IMR-90 (cell line): ENCODE measurements at regions not wholly inside any gene's neighbourhood (a gene's known extent, or its start where the extent isn't known, plus 50 kb on each side); places are given as distances from the start of the nearest gene placed in this dataset.

Experiments used
- ATAC-seq: fragments of 200-7000 bp; cut with Tn5 transposase; 2 replicates; pipeline ENCODE4 v1.9.1; 2020; ENCODE audit warnings: low read depth, mild to moderate bottlenecking, moderate library complexity
- BruUV-seq: library from RNA; stranded (reverse); fragments of 400-500 nt; replicated peaks from 2 replicates; lab custom pipeline; 2021; lab: Mats Ljungman, UMichigan
- CTCF ChIA-PET: fragments of 300-600 bp; formaldehyde crosslinking; extraction: SDS; loops from one replicate; lab custom pipeline; 2021; ENCODE audit warnings: antibody characterized with exemption; lab: Yijun Ruan, JAX
- POLR2A ChIA-PET: fragments of 300-600 bp; sonication (Branson Sonifier 250); formaldehyde crosslinking; loops from one replicate; lab custom pipeline; 2022; ENCODE audit warnings: antibody characterized with exemption; ENCODE audit not compliant: unreplicated experiment; lab: Charles Lee
- DNase-seq: peaks from one replicate; pipeline ENCODE4 v3.0.0; 2013
- H2AFZ ChIP-seq: replicated peaks from 2 replicates; pipeline ENCODE3; 2013; ENCODE audit warnings: low read length, mild to moderate bottlenecking; ENCODE audit not compliant: poor library complexity
- H2AK5ac ChIP-seq: 2 replicates; pipeline ENCODE4 v1.6.1; 2013; ENCODE audit warnings: low read depth, low read length, inconsistent platforms
- H2AK9ac ChIP-seq: replicated peaks from 2 replicates; pipeline ENCODE3; 2013; ENCODE audit warnings: mild to moderate bottlenecking, low read depth, low read length, moderate library complexity; ENCODE audit not compliant: poor library complexity
- H2BK120ac ChIP-seq: 2 replicates; pipeline ENCODE4 v1.6.1; 2013; ENCODE audit warnings: low read depth, low read length, inconsistent platforms
- H2BK15ac ChIP-seq: 3 replicates; pipeline ENCODE4 v1.6.1; 2013; ENCODE audit warnings: low read depth, low read length, inconsistent platforms
- H2BK20ac ChIP-seq: 2 replicates; pipeline ENCODE4 v1.6.1; 2013; ENCODE audit warnings: low read depth, mild to moderate bottlenecking, inconsistent platforms, low read length, moderate library complexity
- H2BK5ac ChIP-seq: 2 replicates; pipeline ENCODE4 v1.6.1; 2013; ENCODE audit warnings: mild to moderate bottlenecking, low read depth, low read length, inconsistent platforms; ENCODE audit not compliant: poor library complexity, severe bottlenecking
- H3K14ac ChIP-seq: replicated peaks from 2 replicates; pipeline ENCODE4 v1.6.1; 2013; ENCODE audit warnings: low read depth, low read length, inconsistent platforms
- H3K18ac ChIP-seq: 2 replicates; pipeline ENCODE4 v1.6.1; 2013; ENCODE audit warnings: low read depth, low read length, control low read depth
- H3K23ac ChIP-seq: 2 replicates; pipeline ENCODE4 v1.6.1; 2013; ENCODE audit warnings: low read depth, low read length, inconsistent platforms
- H3K27ac ChIP-seq: 2 replicates; pipeline ENCODE4 v1.5.1; 2013; ENCODE audit warnings: mild to moderate bottlenecking, control low read depth, low read length; ENCODE audit not compliant: insufficient read depth
- H3K27me3 ChIP-seq: 2 replicates; pipeline ENCODE4 v1.6.1; 2013; ENCODE audit warnings: low read length; ENCODE audit not compliant: control insufficient read depth, insufficient read depth
- H3K36me3 ChIP-seq: 2 replicates; pipeline ENCODE4 v1.6.1; 2013; ENCODE audit warnings: low read length, mixed read lengths; ENCODE audit not compliant: control insufficient read depth, insufficient read depth
- H3K4ac ChIP-seq: 2 replicates; pipeline ENCODE4 v1.6.1; 2013; ENCODE audit warnings: low read depth, low read length, inconsistent platforms
- H3K4me1 ChIP-seq: 2 replicates; pipeline ENCODE4 v1.6.1; 2013; ENCODE audit warnings: low read length, mixed read lengths; ENCODE audit not compliant: control insufficient read depth, insufficient read depth
- H3K4me2 ChIP-seq: 2 replicates; pipeline ENCODE4 v1.6.1; 2013; ENCODE audit warnings: low read depth, mild to moderate bottlenecking, control low read depth, low read length, moderate library complexity
- H3K4me3 ChIP-seq: 2 replicates; pipeline ENCODE4 v1.5.1; 2013; ENCODE audit warnings: low read depth, mild to moderate bottlenecking, control low read depth, low read length, moderate library complexity; ENCODE audit not compliant: insufficient read depth
- H3K56ac ChIP-seq: 2 replicates; pipeline ENCODE4 v1.6.1; 2013; ENCODE audit warnings: low read length, inconsistent platforms; ENCODE audit not compliant: insufficient read depth; ENCODE audit errors: extremely low read depth
- H3K79me1 ChIP-seq, 2 experiments: 2 replicates each; pipeline ENCODE4 v1.6.1; 2013; ENCODE audit warnings: low read length in 2 of 2, inconsistent platforms in 1 of 2, low read depth in 1 of 2
- H3K9ac ChIP-seq: 2 replicates; pipeline ENCODE4 v1.6.1; 2013; ENCODE audit warnings: low read depth, low read length, control low read depth
- H3K9me1 ChIP-seq: 2 replicates; pipeline ENCODE4 v1.6.1; 2013; ENCODE audit warnings: low read length, inconsistent platforms; ENCODE audit not compliant: insufficient read depth
- H3K9me3 ChIP-seq: 2 replicates; pipeline ENCODE4 v1.6.1; 2013; ENCODE audit warnings: low read length; ENCODE audit not compliant: control insufficient read depth, insufficient read depth
- H4K20me1 ChIP-seq: 2 replicates; pipeline ENCODE4 v1.6.1; 2013; ENCODE audit warnings: low read length, inconsistent platforms; ENCODE audit not compliant: insufficient read depth
- H4K5ac ChIP-seq: 2 replicates; pipeline ENCODE4 v1.6.1; 2013; ENCODE audit warnings: mild to moderate bottlenecking, low read depth, low read length, control low read depth
- H4K8ac ChIP-seq, 2 experiments: 2 replicates each; pipeline ENCODE4 v1.6.1; 2013; ENCODE audit warnings: low read depth in 2 of 2, low read length in 2 of 2, control low read depth in 1 of 2, inconsistent platforms in 1 of 2
- H4K91ac ChIP-seq: 2 replicates; pipeline ENCODE4 v1.6.1; 2013; ENCODE audit warnings: low read depth, low read length, inconsistent platforms; ENCODE audit not compliant: insufficient read depth
- BHLHE40 ChIP-seq: fragments of 150-350 bp; IDR thresholded peaks from 2 replicates; pipeline ENCODE4 v1.6.1; 2016; ENCODE audit warnings: mild to moderate bottlenecking, low read depth, low read length
- CEBPB ChIP-seq: IDR thresholded peaks from 2 replicates; pipeline ENCODE4 v1.6.1; 2012; ENCODE audit warnings: low read depth, low read length, improper control_type of control experiment
- POLR2A ChIP-seq: IDR thresholded peaks from 2 replicates; pipeline ENCODE4 v1.6.1; 2012; ENCODE audit warnings: mild to moderate bottlenecking, low read depth, low read length
- RAD21 ChIP-seq: IDR thresholded peaks from 2 replicates; pipeline ENCODE4 v1.6.1; 2012; ENCODE audit warnings: low read length, improper control_type of control experiment
- RCOR1 ChIP-seq: IDR thresholded peaks from 2 replicates; pipeline ENCODE4 v1.6.1; 2012; ENCODE audit warnings: mild to moderate bottlenecking, low read length, improper control_type of control experiment; ENCODE audit not compliant: insufficient replicate concordance
- SMC3 ChIP-seq: fragments of 150-350 bp; IDR thresholded peaks from 2 replicates; pipeline ENCODE4 v1.6.1; 2016; ENCODE audit warnings: low read depth, mild to moderate bottlenecking, antibody characterized with exemption, low read length, moderate library complexity
- USF2 ChIP-seq: fragments of 150-350 bp; IDR thresholded peaks from 2 replicates; pipeline ENCODE4 v1.6.1; 2017; ENCODE audit warnings: mild to moderate bottlenecking, antibody characterized with exemption, low read length, low read depth
- WGBS, 2 experiments: methylation state at CpG; one replicate each; pipeline versions ENCODE4 v1.1.5 to v1.1.7; 2013; ENCODE audit warnings: missing lambda C conversion rate in 2 of 2; ENCODE audit not compliant: insufficient read length in 1 of 2; ENCODE audit errors: extremely low coverage in 2 of 2; 5-methylcytosine and 5-hydroxymethylcytosine counted together
- dilution Hi-C: fragments of 300-500 bp; cut with HindIII; formaldehyde crosslinking; loops from one replicate; pipeline ENCODE4 v1.14.3; 2018; ENCODE audit warnings: low sequenced_read_pairs; ENCODE audit not compliant: unreplicated experiment
- in situ Hi-C: fragments of 300-500 bp; cut with MboI; formaldehyde crosslinking; loops from 3 replicates; pipeline ENCODE4 v1.14.3; 2019; ENCODE audit warnings: low sequenced_read_pairs, inconsistent platforms, mixed read lengths
- intact Hi-C: fragments of 100-400 bp; cut with micrococcal nuclease; formaldehyde crosslinking; loops from 2 replicates; pipeline ENCODE4 v1.10.0; 2022
- TF ChIP-seq, protein P1 (sequence below): conservative IDR thresholded peaks from 2 replicates; pipeline ENCODE4 v1.5.1; 2012; ENCODE audit warnings: mild to moderate bottlenecking, low read depth, low read length, improper control_type of control experiment

DNA sequence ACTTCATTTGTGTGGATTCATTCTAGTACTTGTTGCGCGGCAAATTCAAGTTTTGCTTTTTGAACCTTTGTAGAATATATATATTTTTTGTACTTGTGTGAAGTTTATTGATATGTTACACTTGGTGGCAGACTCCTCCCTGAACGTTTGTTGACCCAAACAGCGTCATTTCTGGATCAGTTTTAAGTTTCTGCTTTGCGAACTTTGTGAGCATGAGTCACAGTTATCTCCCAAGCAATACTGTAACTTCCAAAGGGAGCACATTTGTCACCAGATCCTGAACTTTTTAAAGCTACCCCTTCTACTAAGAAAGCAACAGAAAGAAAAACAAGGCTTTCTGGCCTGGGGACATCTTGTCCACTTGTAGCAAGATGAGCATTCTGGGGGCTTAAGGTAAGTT, 74.8 kb upstream of the CACNA2D3 start:
- Histone ChIP-seq H3K36me3 (no peaks in the 10 kb centered on the region), H2BK20ac (no peak overlapping the region), H2BK15ac (no peak overlapping the region), H3K4me1 (no peaks in the 10 kb centered on the region), H3K9me3 (peaks cover 2% of the 10 kb centered on the region; the same call in 1 of the 2 replicates), H3K23ac (no peak overlapping the region), H3K4me2 (no peak overlapping the region), H3K79me1 (no peaks in the 10 kb centered on the region), H3K27me3 (no peaks in the 10 kb centered on the region), H3K56ac (no peak overlapping the region), H3K4me3 (no peak overlapping the region), H2AK5ac (no peak overlapping the region), H3K18ac (no peak overlapping the region), H2AFZ (no peak overlapping the region), H2BK5ac (no peak overlapping the region), H2BK120ac (no peak overlapping the region), H3K4ac (no peak overlapping the region), H3K9ac (no peak overlapping the region), H4K20me1 (no peaks in the 10 kb centered on the region), H3K14ac (no peak overlapping the region), H4K91ac (no peak overlapping the region), H4K8ac (no peak overlapping the region), H3K9me1 (no peaks in the 10 kb centered on the region), H2AK9ac (no peak overlapping the region), H3K27ac (no peak overlapping the region), H4K5ac (no peak overlapping the region)
- BruUV-seq = no TSS peak
- intact Hi-C loops (no loop called here), in situ Hi-C loops (no loop called here), dilution Hi-C loops (no loop called here)
- DNase-seq (no peak), ATAC-seq (no peak)
- TF ChIP-seq RCOR1 = no peak
- no peak for TF ChIP-seq SMC3
- TF ChIP-seq, protein P1, sequence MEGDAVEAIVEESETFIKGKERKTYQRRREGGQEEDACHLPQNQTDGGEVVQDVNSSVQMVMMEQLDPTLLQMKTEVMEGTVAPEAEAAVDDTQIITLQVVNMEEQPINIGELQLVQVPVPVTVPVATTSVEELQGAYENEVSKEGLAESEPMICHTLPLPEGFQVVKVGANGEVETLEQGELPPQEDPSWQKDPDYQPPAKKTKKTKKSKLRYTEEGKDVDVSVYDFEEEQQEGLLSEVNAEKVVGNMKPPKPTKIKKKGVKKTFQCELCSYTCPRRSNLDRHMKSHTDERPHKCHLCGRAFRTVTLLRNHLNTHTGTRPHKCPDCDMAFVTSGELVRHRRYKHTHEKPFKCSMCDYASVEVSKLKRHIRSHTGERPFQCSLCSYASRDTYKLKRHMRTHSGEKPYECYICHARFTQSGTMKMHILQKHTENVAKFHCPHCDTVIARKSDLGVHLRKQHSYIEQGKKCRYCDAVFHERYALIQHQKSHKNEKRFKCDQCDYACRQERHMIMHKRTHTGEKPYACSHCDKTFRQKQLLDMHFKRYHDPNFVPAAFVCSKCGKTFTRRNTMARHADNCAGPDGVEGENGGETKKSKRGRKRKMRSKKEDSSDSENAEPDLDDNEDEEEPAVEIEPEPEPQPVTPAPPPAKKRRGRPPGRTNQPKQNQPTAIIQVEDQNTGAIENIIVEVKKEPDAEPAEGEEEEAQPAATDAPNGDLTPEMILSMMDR = no peak
- no peak for TF ChIP-seq RAD21
- TF ChIP-seq POLR2A = no peak
- TF ChIP-seq BHLHE40 = no peak
- TF ChIP-seq CEBPB = no peak
- no peak for TF ChIP-seq USF2
- whole genome bisulfite sequencing, 2 experiments = 38% methylated on average over 1 of the region's 5 CpGs; no CpG with 5 or more reads in 1 of the 2 experiments
- POLR2A ChIA-PET = no interaction called here
- CTCF ChIA-PET = no interaction called here
